Neutrophil (primary cell): ENCODE measurements at regions not wholly inside any gene's neighbourhood (a gene's known extent, or its start where the extent isn't known, plus 50 kb on each side); places are given as distances from the start of the nearest gene placed in this dataset.

Source experiments
- H3K27ac ChIP-seq: fragments of 200-600 bp; sonication (generic); 2 replicates; pipeline ENCODE4 v1.5.1; 2016; ENCODE audit warnings: mild to moderate bottlenecking, moderate library complexity
- H3K27me3 ChIP-seq: fragments of 200-600 bp; sonication (generic); 2 replicates; pipeline ENCODE4 v1.6.0; 2016; ENCODE audit warnings: mild to moderate bottlenecking
- H3K36me3 ChIP-seq: fragments of 200-600 bp; sonication (generic); 2 replicates; pipeline ENCODE4 v1.5.1; 2017
- H3K4me1 ChIP-seq, 2 experiments: fragments of 200-600 bp in 1 of 2; sonication (generic) in 1 of 2; 1 replicate in 1 of 2; 2 replicates in 1 of 2; pipeline versions ENCODE4 v1.5.1 to v1.6.1; 2013 to 2016; ENCODE audit warnings: low read depth in 1 of 2, low read length in 1 of 2, mild to moderate bottlenecking in 1 of 2, moderate library complexity in 1 of 2; ENCODE audit not compliant: control insufficient read depth in 1 of 2, insufficient read depth in 1 of 2
- H3K4me3 ChIP-seq, 2 experiments: fragments of 200-600 bp in 1 of 2; sonication (generic) in 1 of 2; 1 replicate in 1 of 2; 2 replicates in 1 of 2; pipeline ENCODE4 v1.5.1; 2013 to 2016; ENCODE audit warnings: low read depth in 1 of 2, low read length in 1 of 2, mild to moderate bottlenecking in 1 of 2, moderate library complexity in 1 of 2
- H3K9me3 ChIP-seq: fragments of 200-600 bp; sonication (generic); 2 replicates; pipeline ENCODE4 v1.5.1; 2016
- CTCF ChIP-seq: fragments of 200-600 bp; sonication (generic); IDR thresholded peaks from 2 replicates; pipeline ENCODE4 v1.5.1; 2016; ENCODE audit warnings: antibody characterized with exemption

GRCh38 chr13:30846311-30846710 is 59.8 kb upstream of the MEDAG start:
- H3K27me3 ChIP-seq: peaks cover 3% of the 10 kb centered on the region
- H3K36me3 ChIP-seq: no peaks in the 10 kb centered on the region
- no peak for TF ChIP-seq CTCF
- peak overlapping the region; percentile 81 for H3K27ac ChIP-seq
- H3K9me3 ChIP-seq: no peaks in the 10 kb centered on the region
- H3K4me3 ChIP-seq: no peak overlapping the region
- H3K4me1 ChIP-seq: peaks cover 0 to 26% of the 10 kb centered on the region in 2 experiments

GRCh38 chr13:30846866-30847265 is 59.2 kb upstream of the MEDAG start:
- no peak for TF ChIP-seq CTCF
- peaks cover 3% of the 10 kb centered on the region for H3K27me3 ChIP-seq
- no peaks in the 10 kb centered on the region for H3K36me3 ChIP-seq
- peaks cover 0 to 26% of the 10 kb centered on the region in 2 experiments for H3K4me1 ChIP-seq
- no peak overlapping the region for H3K4me3 ChIP-seq
- peak overlapping the region; percentile 81 for H3K27ac ChIP-seq
- no peaks in the 10 kb centered on the region for H3K9me3 ChIP-seq

- H3K36me3 ChIP-seq: no peaks in the 10 kb centered on the region
- H3K27ac ChIP-seq: no peak overlapping the region
Observed at GRCh38 chr13:30847650-30848307, 58.3 kb upstream of the MEDAG start.

GRCh38 chr13:30848332-30849027 is 57.6 kb upstream of the MEDAG start:
- H3K4me1 ChIP-seq: peaks cover 0 to 26% of the 10 kb centered on the region in 2 experiments
- no peak overlapping the region for H3K27ac ChIP-seq
- no peaks in the 10 kb centered on the region for H3K36me3 ChIP-seq
- TF ChIP-seq CTCF: no peak
- peaks cover 3% of the 10 kb centered on the region for H3K27me3 ChIP-seq
- no peak overlapping the region for H3K4me3 ChIP-seq
- no peaks in the 10 kb centered on the region for H3K9me3 ChIP-seq

More at GRCh38 chr13:30847650-30848307, 58.3 kb upstream of the MEDAG start:
- no peak overlapping the region for H3K4me3 ChIP-seq
- H3K4me1 ChIP-seq: peaks cover 0 to 26% of the 10 kb centered on the region in 2 experiments
- peaks cover 3% of the 10 kb centered on the region for H3K27me3 ChIP-seq
- no peaks in the 10 kb centered on the region for H3K9me3 ChIP-seq
- no peak for TF ChIP-seq CTCF

- Histone ChIP-seq H3K36me3 (no peaks in the 10 kb centered on the region), H3K9me3 (no peaks in the 10 kb centered on the region), H3K4me1 (peaks cover 0 to 22% of the 10 kb centered on the region in 2 experiments), H3K4me3 (no peak overlapping the region), H3K27ac (no peak overlapping the region), H3K27me3 (peaks cover 3% of the 10 kb centered on the region)
- TF ChIP-seq CTCF: no peak
Observed at GRCh38 chr13:30849611-30850010, 56.5 kb upstream of the MEDAG start.
